Calu3 (cell line): ENCODE measurements at regions not wholly inside any gene's neighbourhood (a gene's known extent, or its start where the extent isn't known, plus 50 kb on each side); places are given as distances from the start of the nearest gene placed in this dataset.

Source experiments
- BruUV-seq: library from RNA; stranded (reverse); fragments of 400-500 nt; replicated peaks from 2 replicates; lab custom pipeline; 2021; lab: Mats Ljungman, UMichigan
- CTCF ChIA-PET: fragments of 300-600 bp; sonication (Branson Sonifier 250); formaldehyde crosslinking; loops from one replicate; lab custom pipeline; 2022; ENCODE audit warnings: antibody characterized with exemption; lab: Charles Lee
- DNase-seq: peaks from one replicate; pipeline ENCODE4 v3.0.0; 2022
- H3K27ac Mint-ChIP-seq: one replicate; pipeline ENCODE4 v1.8.0; 2022; ENCODE audit warnings: mixed read lengths; ENCODE audit not compliant: unreplicated experiment
- H3K27me3 Mint-ChIP-seq: one replicate; pipeline ENCODE4 v1.8.0; 2022; ENCODE audit warnings: mixed read lengths; ENCODE audit not compliant: unreplicated experiment
- H3K36me3 Mint-ChIP-seq: one replicate; pipeline ENCODE4 v1.8.0; 2022; ENCODE audit warnings: mild to moderate bottlenecking, moderate library complexity, mixed read lengths; ENCODE audit not compliant: insufficient read depth, unreplicated experiment
- H3K4me1 Mint-ChIP-seq: one replicate; pipeline ENCODE4 v1.8.0; 2022; ENCODE audit warnings: mild to moderate bottlenecking, low read depth, mixed read lengths; ENCODE audit not compliant: unreplicated experiment
- H3K4me3 Mint-ChIP-seq: one replicate; pipeline ENCODE4 v1.8.0; 2022; ENCODE audit warnings: mild to moderate bottlenecking, low read depth, moderate library complexity, mixed read lengths; ENCODE audit not compliant: unreplicated experiment
- H3K9me3 Mint-ChIP-seq: one replicate; pipeline ENCODE4 v1.8.0; 2022; ENCODE audit warnings: low read depth, mixed read lengths; ENCODE audit not compliant: unreplicated experiment
- CTCF ChIP-seq: fragments of 200-600 bp; IDR thresholded peaks from one replicate; pipeline ENCODE4 v1.8.0; 2022; ENCODE audit warnings: antibody characterized with exemption; ENCODE audit not compliant: unreplicated experiment
- intact Hi-C: fragments of 100-400 bp; cut with micrococcal nuclease; formaldehyde crosslinking; loops from one replicate; pipeline ENCODE4 v1.10.0; 2022; ENCODE audit not compliant: unreplicated experiment

- BruUV-seq = no TSS peak
These were observed 1385.6 kb upstream of the SLC39A10 start for GRCh38 chr2:194271293-194271961.

GRCh38 chr2:194270648-194271047, 1386.4 kb upstream of the SLC39A10 start:
- Mint-ChIP-seq H3K4me1 (no peaks in the 10 kb centered on the region), H3K27ac (no peak overlapping the region), H3K27me3 (no peaks in the 10 kb centered on the region), H3K4me3 (no peak overlapping the region), H3K9me3 (no peaks in the 10 kb centered on the region), H3K36me3 (no peaks in the 10 kb centered on the region)
- TF ChIP-seq CTCF = no peak
- BruUV-seq = no TSS peak
- no peak for DNase-seq
- intact Hi-C loops = no loop called here
- CTCF ChIA-PET = interaction anchor here (1.3 kb wide), 1 partner anchor 9 kb away, joined by 3 read pairs; no protein-coding TSS in a partner anchor

More at GRCh38 chr2:194271293-194271961, 1385.6 kb upstream of the SLC39A10 start:
- no peaks in the 10 kb centered on the region for H3K9me3 Mint-ChIP-seq
- no peak overlapping the region for H3K27ac Mint-ChIP-seq
- no peak overlapping the region for H3K4me3 Mint-ChIP-seq
- intact Hi-C loops = no loop called here
- DNase-seq = no peak
- no peak for TF ChIP-seq CTCF
- H3K36me3 Mint-ChIP-seq = no peaks in the 10 kb centered on the region
- no peaks in the 10 kb centered on the region for H3K27me3 Mint-ChIP-seq
- CTCF ChIA-PET = interaction anchor here (0.7 to 1.3 kb wide), 2 partner anchors 8 to 72 kb away, joined by 3 to 5 read pairs; no protein-coding TSS in a partner anchor
- H3K4me1 Mint-ChIP-seq = no peaks in the 10 kb centered on the region

GRCh38 chr2:194264586-194264985, 1392.4 kb upstream of the SLC39A10 start:
- TF ChIP-seq CTCF = no peak
- H3K27ac Mint-ChIP-seq = no peak overlapping the region
- H3K36me3 Mint-ChIP-seq = no peaks in the 10 kb centered on the region
- H3K27me3 Mint-ChIP-seq = no peaks in the 10 kb centered on the region
- no peak overlapping the region for H3K4me3 Mint-ChIP-seq
- CTCF ChIA-PET = no interaction called here
- intact Hi-C loops = no loop called here
- no peaks in the 10 kb centered on the region for H3K4me1 Mint-ChIP-seq
- no TSS peak for BruUV-seq
- no peak for DNase-seq
- no peaks in the 10 kb centered on the region for H3K9me3 Mint-ChIP-seq

- CTCF ChIA-PET = no interaction called here
- no peak for TF ChIP-seq CTCF
- intact Hi-C loops = no loop called here
- no peaks in the 10 kb centered on the region for H3K4me1 Mint-ChIP-seq
- DNase-seq = no peak
- H3K9me3 Mint-ChIP-seq = peaks cover 4% of the 10 kb centered on the region
- no peak overlapping the region for H3K4me3 Mint-ChIP-seq
- H3K36me3 Mint-ChIP-seq = no peaks in the 10 kb centered on the region
- BruUV-seq = no TSS peak
- H3K27ac Mint-ChIP-seq = no peak overlapping the region
- H3K27me3 Mint-ChIP-seq = no peaks in the 10 kb centered on the region
These were observed 1396.8 kb upstream of the SLC39A10 start for GRCh38 chr2:194260185-194260584.
